Stimulated activated CD8-positive, alpha-beta memory T cell treated with anti-CD3 and anti-CD28 coated beads, Interleukin-15, amount 100 ng/mL, for 1 hour (primary cell): ENCODE measurements at regions not wholly inside any gene's neighbourhood (a gene's known extent, or its start where the extent isn't known, plus 50 kb on each side); places are given as distances from the start of the nearest gene placed in this dataset.
"Not testable (repeated sequence)": the region's sequence is repeated elsewhere in the genome, so short reads cannot be mapped to it uniquely, and the experiment has no call there.

Source experiments
- DNase-seq: peaks from one replicate; pipeline ENCODE4 v3.0.0-alpha.2; 2020; ENCODE audit warnings: low read depth

GRCh38 chr6:168369786-168370185 lies 50.2 kb upstream of the DACT2 start:
- no peak for DNase-seq

- DNase-seq = peak; percentile 14
Observed at GRCh38 chr6:168370310-168370991, 50.9 kb upstream of the DACT2 start.

- no peak for DNase-seq
Observed at GRCh38 chr6:168371185-168371584, 51.6 kb upstream of the DACT2 start.

DNA sequence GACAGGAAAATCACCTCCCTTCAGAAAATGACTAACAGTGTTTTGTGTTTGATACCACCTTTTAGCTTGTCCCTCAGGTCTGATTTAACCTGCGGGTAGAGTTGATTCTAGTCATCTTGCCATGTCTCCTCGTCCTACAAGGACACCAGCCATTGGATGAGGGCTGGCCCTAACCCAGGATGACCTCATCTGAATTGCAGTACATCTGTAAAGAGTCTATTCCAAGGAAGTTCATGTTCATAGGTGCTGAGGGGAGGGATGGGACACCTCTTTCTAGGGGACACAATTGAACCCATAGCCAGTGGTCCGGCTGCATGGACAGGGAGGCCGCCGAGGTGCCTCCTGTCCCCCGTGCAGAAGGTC lies 52.0 kb upstream of the DACT2 start:
- no peak for DNase-seq

GRCh38 chr6:168371981-168372711 lies 52.6 kb upstream of the DACT2 start:
- DNase-seq = no peak

GRCh38 chr6:168372889-168373288 lies 53.3 kb upstream of the DACT2 start:
- no peak for DNase-seq

DNA sequence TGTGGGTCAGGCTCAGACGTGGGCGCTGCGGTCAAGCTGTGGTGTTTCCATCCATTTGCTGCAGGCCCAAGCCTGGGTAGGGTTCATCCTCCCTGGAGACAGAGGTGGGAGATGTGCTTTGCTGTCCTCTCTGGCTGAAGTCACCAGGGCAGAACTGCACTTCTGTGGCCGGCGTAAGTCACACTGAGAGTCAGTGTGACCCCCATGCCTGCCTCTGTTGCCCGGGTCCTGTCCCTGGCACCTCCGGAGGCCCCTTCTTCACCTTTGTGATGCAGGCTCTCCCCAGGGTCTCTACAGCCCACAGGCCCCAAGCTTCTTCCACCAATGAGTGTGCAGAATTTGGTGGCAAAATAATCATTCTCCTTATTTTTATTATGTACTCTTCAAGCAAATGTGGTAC lies 53.8 kb upstream of the DACT2 start:
- DNase-seq = no peak

DNA sequence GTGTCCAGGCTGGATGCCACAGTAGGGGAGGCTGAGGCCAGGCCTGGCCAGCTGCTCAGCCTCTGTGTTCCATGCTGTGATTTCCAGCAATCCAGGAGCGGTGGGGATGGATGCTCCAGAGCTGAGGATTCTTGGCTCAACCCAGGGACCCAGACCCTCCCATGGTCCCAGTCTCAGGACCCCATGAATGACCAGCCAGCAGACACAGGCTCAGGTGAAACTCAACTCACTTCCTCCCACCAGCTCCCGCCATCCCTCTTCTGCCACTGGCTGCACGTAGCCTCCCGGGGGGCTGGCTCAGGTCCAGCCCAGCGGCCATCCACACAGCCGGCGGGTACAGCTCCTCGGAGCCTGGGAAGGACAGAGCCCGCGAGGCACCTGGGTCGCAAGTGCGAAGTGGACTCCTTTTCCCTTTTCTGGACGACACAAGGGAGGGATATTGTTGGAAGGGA lies 54.5 kb upstream of the DACT2 start:
- no peak for DNase-seq

GRCh38 chr6:168374541-168375071 lies 55.0 kb upstream of the DACT2 start:
- no peak for DNase-seq

DNA sequence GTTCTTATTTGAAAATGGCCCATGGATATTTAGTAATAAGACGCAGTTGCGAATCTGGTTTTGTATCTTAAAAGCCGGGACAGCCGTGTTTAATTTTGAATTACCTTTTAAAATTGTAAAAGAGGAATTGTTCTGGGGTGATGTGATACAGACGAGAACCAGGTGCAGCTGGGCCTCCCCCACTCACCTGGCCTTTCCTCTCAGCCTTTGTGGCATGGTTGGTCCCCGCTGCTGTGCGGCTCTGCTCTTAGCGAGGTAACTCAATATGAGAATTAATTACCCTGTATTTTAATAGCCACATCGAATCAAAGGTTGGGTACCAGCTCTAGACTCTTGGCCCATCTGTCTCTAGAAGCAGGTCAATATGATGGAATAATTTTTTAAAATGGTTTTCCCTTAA lies 56.5 kb upstream of the DACT2 start:
- DNase-seq = no peak

DNA sequence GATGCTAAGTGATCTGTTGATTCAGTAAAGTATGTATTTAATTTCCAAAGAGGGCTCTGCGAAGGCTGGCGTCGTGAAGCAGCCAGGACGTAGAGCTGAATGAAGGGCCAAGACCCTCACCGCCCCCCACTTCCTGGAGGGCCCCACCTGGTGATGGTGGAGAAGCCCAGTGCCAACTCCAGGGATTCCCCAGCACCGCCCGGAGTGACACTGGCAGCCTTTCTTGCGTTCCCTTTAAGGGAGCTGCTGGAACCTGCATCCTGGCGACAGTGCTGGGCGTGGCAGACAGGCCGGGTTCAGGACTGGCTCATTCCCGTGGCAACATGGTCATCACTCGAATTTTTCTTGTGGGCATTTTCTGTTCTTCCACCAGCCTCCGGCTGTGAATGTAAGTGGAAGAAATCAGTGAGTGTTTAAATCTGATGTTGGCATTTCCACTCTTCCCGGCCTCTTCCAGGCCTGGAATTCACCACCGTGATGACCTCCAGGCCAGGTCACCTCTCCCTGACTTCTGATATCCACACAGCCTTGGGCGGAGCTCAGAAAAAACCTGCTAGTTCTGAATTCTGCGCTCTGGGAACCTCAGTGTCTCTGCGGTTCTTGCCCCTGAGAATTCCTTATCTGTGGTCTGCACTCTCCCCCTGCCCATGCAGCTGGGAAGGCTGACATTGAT lies 57.4 kb upstream of the DACT2 start:
- no peak for DNase-seq

DNA sequence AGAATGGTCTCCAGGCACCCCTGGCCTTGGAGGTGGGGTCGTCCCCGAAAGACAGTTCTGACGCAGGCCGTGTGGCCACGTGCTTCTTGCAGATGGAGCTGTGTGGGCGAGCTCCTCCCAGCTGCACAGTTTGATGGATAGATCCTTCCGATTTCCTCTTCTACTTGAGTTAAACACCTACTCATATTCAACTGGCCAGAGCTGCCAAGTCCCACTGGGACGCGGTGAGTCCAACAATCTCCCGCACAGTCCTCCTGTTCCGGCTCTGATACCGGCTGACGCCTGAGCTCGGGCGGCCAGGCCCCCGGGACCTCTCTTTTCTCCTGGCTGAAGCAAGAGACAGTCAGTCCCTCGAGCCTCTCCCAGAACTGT lies 57.9 kb upstream of the DACT2 start:
- no peak for DNase-seq

DNA sequence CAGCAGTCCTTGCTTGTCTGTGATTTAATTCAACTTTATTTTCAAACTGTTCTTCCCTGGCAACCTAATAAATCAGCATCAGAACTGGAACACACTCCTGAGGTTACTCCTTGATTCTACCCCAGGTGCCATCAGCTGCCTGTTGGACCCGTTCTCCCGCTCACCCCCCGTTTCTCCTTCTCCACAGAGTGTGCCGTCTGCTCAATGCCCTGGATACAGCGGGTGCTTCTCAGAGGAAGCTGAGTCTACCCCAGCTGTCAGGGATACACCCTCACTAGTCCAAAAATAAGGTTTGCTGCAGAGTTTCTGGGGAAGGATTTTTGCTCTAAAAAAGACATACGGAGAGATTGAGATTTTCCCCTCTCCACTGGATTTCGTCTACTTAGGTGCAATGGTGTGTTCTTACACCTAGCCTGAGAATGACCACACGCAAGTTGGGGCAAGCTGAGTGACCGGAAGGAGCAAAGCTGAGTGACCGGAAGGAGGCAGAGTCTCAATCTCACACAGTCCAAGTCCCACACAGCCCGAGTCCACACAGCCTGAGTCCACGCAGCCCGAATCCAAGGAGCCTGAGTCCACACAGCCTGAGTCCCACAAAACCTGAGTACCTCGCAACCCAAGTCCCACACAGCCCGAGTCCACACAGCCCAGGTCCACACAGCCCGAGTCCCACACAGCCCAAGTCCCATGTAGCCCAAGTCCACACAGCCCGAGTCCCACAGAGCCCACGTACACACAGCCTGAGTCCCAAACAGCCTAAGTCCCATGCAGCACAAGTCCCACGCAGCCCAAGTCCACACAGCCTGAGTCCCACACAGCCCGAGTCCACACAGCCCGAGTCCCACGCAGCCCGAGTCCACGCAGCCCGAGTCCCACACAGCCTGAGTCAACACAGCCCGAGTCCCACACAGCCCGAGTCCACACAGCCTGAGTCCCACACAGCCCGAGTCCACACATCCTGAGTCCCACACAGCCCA lies 58.6 kb upstream of the DACT2 start:
- no peak for DNase-seq

GRCh38 chr6:168379579-168379978 lies 60.0 kb upstream of the DACT2 start:
- DNase-seq = not testable (repeated sequence)

GRCh38 chr6:168380166-168380955 lies 60.6 kb upstream of the SMOC2 start:
- DNase-seq = not testable (repeated sequence)

DNA sequence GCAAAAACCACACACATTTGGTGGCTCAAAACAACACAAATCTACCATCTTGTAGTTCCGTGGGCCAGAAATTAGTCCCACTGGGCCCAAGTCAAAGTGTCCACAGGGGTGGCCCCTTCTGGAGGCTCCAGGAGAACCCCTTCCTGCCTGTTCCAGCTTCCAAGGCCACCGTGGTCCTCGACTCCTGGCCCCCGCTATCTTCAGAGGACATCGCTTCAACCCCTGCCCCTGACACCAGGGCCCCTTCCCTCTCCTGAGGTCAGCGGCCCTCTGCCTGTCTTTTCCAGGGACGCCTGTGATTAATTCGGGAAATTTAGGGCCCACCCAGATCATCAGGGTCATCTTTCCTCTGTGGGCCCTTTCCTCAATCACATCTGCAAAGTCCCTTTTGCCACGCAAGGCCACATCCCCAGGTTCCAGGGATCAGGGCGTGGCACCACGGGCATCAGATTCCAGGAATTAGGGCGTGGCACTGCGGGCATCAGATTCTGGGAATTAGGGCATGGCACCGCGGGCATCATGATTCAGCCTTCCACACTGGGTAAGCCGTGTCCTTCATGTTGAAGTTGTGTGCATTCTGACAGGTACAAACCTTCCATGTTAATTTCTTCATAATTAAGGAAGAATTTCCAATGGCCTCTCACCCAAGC lies 59.9 kb upstream of the SMOC2 start:
- DNase-seq = no peak

DNA sequence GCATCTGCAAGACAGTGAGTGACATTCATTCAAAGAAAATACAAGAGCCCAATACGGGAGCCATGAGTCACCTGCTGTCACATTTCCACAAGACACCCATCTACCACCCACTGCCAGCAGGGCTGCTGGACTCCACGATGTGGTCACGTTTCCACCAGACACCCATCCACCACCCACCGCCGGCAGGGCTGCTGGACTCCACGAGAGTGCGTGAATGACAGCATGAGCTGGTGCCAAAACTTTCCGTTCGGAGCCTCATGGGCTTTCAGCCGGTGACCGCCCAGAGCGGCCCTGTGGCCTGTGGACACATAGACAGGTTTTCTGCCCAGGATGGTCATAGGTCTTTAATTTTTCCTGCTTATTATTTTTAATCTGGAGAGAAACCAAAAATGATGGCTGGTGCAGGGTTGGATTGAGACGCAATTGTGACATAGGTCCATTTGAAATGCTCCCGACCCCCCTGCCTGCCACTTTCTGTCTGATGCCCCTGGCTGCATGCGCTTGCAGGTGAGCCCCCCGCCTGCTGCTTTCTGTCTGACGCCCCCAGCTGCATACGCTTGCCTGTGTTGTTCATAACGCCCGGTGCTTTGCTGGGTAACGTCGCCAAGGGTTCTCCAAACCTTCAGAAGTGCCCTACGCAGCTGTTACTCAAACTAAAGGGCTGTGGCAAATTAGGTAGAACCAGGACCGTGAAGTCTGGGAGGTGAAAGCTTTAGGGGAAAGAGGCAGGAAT lies 59.1 kb upstream of the SMOC2 start:
- DNase-seq = no peak

- DNase-seq = no peak
Observed at GRCh38 chr6:168383062-168383854, 57.7 kb upstream of the SMOC2 start.
